Endothelial cell of umbilical vein (primary cell): ENCODE measurements at regions not wholly inside any gene's neighbourhood (a gene's known extent, or its start where the extent isn't known, plus 50 kb on each side); places are given as distances from the start of the nearest gene placed in this dataset.

Experiments used
- BruUV-seq: library from RNA; stranded (reverse); fragments of 400-500 nt; replicated peaks from 2 replicates; lab custom pipeline; 2021; lab: Mats Ljungman, UMichigan
- CTCF ChIA-PET: fragments of 300-600, 350-600 bp; sonication (Branson Sonifier 250); formaldehyde crosslinking; loops from one replicate; lab custom pipeline; 2021; ENCODE audit warnings: antibody characterized with exemption, inconsistent platforms; lab: Charles Lee
- POLR2A ChIA-PET: fragments of 300-600, 350-600 bp; sonication (Branson Sonifier 250); formaldehyde crosslinking; loops from one replicate; lab custom pipeline; 2021; ENCODE audit warnings: antibody characterized with exemption, inconsistent platforms; lab: Charles Lee
- DNase-seq: peaks from one replicate; pipeline ENCODE4 v3.0.0-alpha.2; 2011; ENCODE audit warnings: low read depth, low spot score
- FAIRE-seq: peaks from 2 replicates; lab custom pipeline; 2011; peaks lifted over from hg19 to GRCh38; lab: Jason Lieb, UNC
- H2AFZ ChIP-seq: 2 replicates; pipeline ENCODE4 v1.6.0; 2012; ENCODE audit warnings: low read depth, low read length, control low read depth, inconsistent platforms
- H3K27ac ChIP-seq: 2 replicates; pipeline ENCODE4 v1.5.1; 2011; ENCODE audit warnings: low read depth, mild to moderate bottlenecking, control low read depth, low read length, moderate library complexity; ENCODE audit not compliant: insufficient read depth
- H3K27me3 ChIP-seq, 2 experiments: 2 replicates each; pipeline versions ENCODE4 v1.6.0 to v1.6.1; 2011; ENCODE audit warnings: low read length in 2 of 2, mixed read lengths in 1 of 2; ENCODE audit not compliant: control insufficient read depth in 2 of 2, insufficient read depth in 2 of 2
- H3K36me3 ChIP-seq, 2 experiments: 2 replicates in 1 of 2; 3 replicates in 1 of 2; pipeline ENCODE4 v1.5.1; 2011; ENCODE audit warnings: low read length in 2 of 2, mild to moderate bottlenecking in 1 of 2, moderate library complexity in 1 of 2; ENCODE audit not compliant: control insufficient read depth in 2 of 2, insufficient read depth in 2 of 2; ENCODE audit errors: extremely low read depth in 1 of 2
- H3K4me1 ChIP-seq: 3 replicates; pipeline ENCODE4 v1.5.1; 2011; ENCODE audit warnings: mild to moderate bottlenecking, low read length; ENCODE audit not compliant: control insufficient read depth, insufficient read depth; ENCODE audit errors: extremely low read depth
- H3K4me2 ChIP-seq: 2 replicates; pipeline ENCODE4 v1.6.1; 2011; ENCODE audit warnings: low read length, control low read depth, mixed read lengths; ENCODE audit not compliant: insufficient read depth
- H3K4me3 ChIP-seq, 3 experiments: fragments of 200-600 bp in 1 of 3; sonication (generic), shearing (Covaris generic) in 1 of 3; replicated peaks in 1 of 3; 2 replicates each; pipeline ENCODE4 v1.5.1; 2011 to 2016; ENCODE audit warnings: control low read depth in 3 of 3, low read length in 3 of 3, mild to moderate bottlenecking in 2 of 3, inconsistent platforms in 1 of 3, low read depth in 1 of 3, moderate library complexity in 1 of 3; ENCODE audit not compliant: insufficient read depth in 1 of 3
- H3K79me2 ChIP-seq: 2 replicates; pipeline ENCODE4 v1.6.0; 2012; ENCODE audit warnings: low read length, inconsistent platforms; ENCODE audit not compliant: control insufficient read depth, insufficient read depth
- H3K9ac ChIP-seq: replicated peaks from 2 replicates; pipeline ENCODE3; 2011; ENCODE audit warnings: low read length, control low read depth; ENCODE audit not compliant: insufficient read depth; ENCODE audit errors: extremely low read depth
- H3K9me1 ChIP-seq: replicated peaks from 3 replicates; pipeline ENCODE4 v1.6.0; 2011; ENCODE audit warnings: mild to moderate bottlenecking, low read length; ENCODE audit not compliant: control insufficient read depth, insufficient read depth; ENCODE audit errors: extremely low read depth
- H3K9me3 ChIP-seq: replicated peaks from 2 replicates; pipeline ENCODE4 v1.5.1; 2012; ENCODE audit warnings: low read length, inconsistent platforms; ENCODE audit not compliant: control insufficient read depth, insufficient read depth
- H4K20me1 ChIP-seq: replicated peaks from 2 replicates; pipeline ENCODE3; 2011; ENCODE audit warnings: mild to moderate bottlenecking, low read length; ENCODE audit not compliant: control insufficient read depth, insufficient read depth; ENCODE audit errors: extremely low read depth
- EZH2 ChIP-seq: IDR thresholded peaks from 2 replicates; pipeline ENCODE4 v1.6.1; 2012; ENCODE audit warnings: borderline replicate concordance, low read depth, mild to moderate bottlenecking, moderate library complexity, low read length, inconsistent platforms; ENCODE audit not compliant: severe bottlenecking
- FOS ChIP-seq: IDR thresholded peaks from 2 replicates; pipeline ENCODE4 v1.6.1; 2011; ENCODE audit warnings: mild to moderate bottlenecking, low read length, moderate library complexity, borderline replicate concordance; ENCODE audit not compliant: insufficient read depth
- GATA2 ChIP-seq: IDR thresholded peaks from 2 replicates; pipeline ENCODE4 v1.7.0; 2011; ENCODE audit warnings: low read depth, mild to moderate bottlenecking, moderate library complexity, mixed read lengths, low read length; ENCODE audit not compliant: insufficient read length, insufficient read depth
- JUN ChIP-seq: IDR thresholded peaks from 2 replicates; pipeline ENCODE4 v1.6.1; 2011; ENCODE audit warnings: borderline replicate concordance, low read depth; ENCODE audit not compliant: insufficient read length, insufficient read depth
- MYC ChIP-seq: IDR thresholded peaks from one replicate; pipeline ENCODE4 v1.6.1; 2011; ENCODE audit warnings: mild to moderate bottlenecking, low read depth, low read length
- POLR2A ChIP-seq: IDR thresholded peaks from 2 replicates; pipeline ENCODE4 v1.6.1; 2012; ENCODE audit warnings: low read depth, mild to moderate bottlenecking, control low read depth, low read length
- POLR2AphosphoS5 ChIP-seq: IDR thresholded peaks from 2 replicates; pipeline ENCODE4 v1.6.1; 2012; ENCODE audit warnings: low read depth, mild to moderate bottlenecking, control low read depth, low read length, moderate library complexity; ENCODE audit not compliant: insufficient read depth
- dilution Hi-C: fragments of 300-500 bp; cut with MboI; formaldehyde crosslinking; loops from one replicate; pipeline ENCODE4 v1.15.0; 2019; ENCODE audit warnings: low sequenced_read_pairs; ENCODE audit not compliant: extremely low pct_ligation_motif_present
- intact Hi-C: fragments of 100-400 bp; cut with micrococcal nuclease; formaldehyde crosslinking; loops from one replicate; pipeline ENCODE4 v1.10.0; 2022
- TF ChIP-seq, protein P1 (sequence below), 2 donors: IDR thresholded peaks; 1 replicate in 1 of 2; 2 replicates in 1 of 2; pipeline ENCODE4 v1.5.1; 2011; ENCODE audit warnings: low read length in 2 of 2, mild to moderate bottlenecking in 2 of 2, moderate library complexity in 2 of 2, control low read depth in 1 of 2, inconsistent platforms in 1 of 2, low read depth in 1 of 2; ENCODE audit not compliant: insufficient read depth in 1 of 2; ENCODE audit errors: extremely low read depth in 1 of 2
- TF ChIP-seq, protein P2 (sequence below): IDR thresholded peaks from 2 replicates; pipeline ENCODE4 v1.6.1; 2011; ENCODE audit not compliant: insufficient read depth, insufficient read length

DNA sequence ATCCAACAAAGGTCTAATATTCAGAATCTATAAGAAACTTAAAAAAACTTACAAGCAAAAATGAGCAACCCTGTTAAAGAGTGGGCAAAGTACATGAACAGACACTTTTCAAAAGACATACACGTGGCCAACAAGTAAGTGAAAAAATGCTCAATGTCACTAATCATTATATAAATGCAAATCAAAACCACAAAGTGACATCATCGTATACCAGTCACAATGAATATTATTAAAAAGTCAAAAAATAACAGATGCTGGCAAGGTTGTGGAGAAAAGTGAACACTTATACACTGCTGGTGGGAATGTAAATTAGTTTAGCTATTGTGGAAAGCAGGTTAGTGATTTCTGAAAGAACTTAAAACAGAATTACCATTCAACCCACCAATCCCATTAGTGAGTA lies 199.1 kb downstream of the SNAPC1 start:
- no peak for FAIRE-seq
- no peak for DNase-seq
- Histone ChIP-seq H3K27me3 (no peaks in the 10 kb centered on the region), H3K79me2 (no peaks in the 10 kb centered on the region), H3K9me1 (no peaks in the 10 kb centered on the region), H3K9ac (no peak overlapping the region), H4K20me1 (no peaks in the 10 kb centered on the region), H3K9me3 (no peaks in the 10 kb centered on the region), H2AFZ (no peak overlapping the region), H3K4me3 (no peak overlapping the region), H3K27ac (no peak overlapping the region), H3K4me2 (no peak overlapping the region), H3K36me3 (no peaks in the 10 kb centered on the region), H3K4me1 (no peaks in the 10 kb centered on the region)
- ChIA-PET POLR2A (no interaction called here), CTCF (no interaction called here)
- TF ChIP-seq FOS: no peak
- TF ChIP-seq, protein P1, sequence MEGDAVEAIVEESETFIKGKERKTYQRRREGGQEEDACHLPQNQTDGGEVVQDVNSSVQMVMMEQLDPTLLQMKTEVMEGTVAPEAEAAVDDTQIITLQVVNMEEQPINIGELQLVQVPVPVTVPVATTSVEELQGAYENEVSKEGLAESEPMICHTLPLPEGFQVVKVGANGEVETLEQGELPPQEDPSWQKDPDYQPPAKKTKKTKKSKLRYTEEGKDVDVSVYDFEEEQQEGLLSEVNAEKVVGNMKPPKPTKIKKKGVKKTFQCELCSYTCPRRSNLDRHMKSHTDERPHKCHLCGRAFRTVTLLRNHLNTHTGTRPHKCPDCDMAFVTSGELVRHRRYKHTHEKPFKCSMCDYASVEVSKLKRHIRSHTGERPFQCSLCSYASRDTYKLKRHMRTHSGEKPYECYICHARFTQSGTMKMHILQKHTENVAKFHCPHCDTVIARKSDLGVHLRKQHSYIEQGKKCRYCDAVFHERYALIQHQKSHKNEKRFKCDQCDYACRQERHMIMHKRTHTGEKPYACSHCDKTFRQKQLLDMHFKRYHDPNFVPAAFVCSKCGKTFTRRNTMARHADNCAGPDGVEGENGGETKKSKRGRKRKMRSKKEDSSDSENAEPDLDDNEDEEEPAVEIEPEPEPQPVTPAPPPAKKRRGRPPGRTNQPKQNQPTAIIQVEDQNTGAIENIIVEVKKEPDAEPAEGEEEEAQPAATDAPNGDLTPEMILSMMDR (IDR thresholded peaks at IDR 0.05; ENCODE audit: extremely low read depth in 1 of 2, insufficient read depth in 1 of 2, low read depth in 1 of 2, low read length in 2 of 2): no peak
- TF ChIP-seq, protein P2, sequence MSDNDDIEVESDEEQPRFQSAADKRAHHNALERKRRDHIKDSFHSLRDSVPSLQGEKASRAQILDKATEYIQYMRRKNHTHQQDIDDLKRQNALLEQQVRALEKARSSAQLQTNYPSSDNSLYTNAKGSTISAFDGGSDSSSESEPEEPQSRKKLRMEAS: no peak
- no peak for TF ChIP-seq POLR2A
- no peak for TF ChIP-seq MYC
- TF ChIP-seq EZH2: no peak
- TF ChIP-seq JUN: no peak
- no peak for TF ChIP-seq POLR2AphosphoS5
- no peak for TF ChIP-seq GATA2
- dilution Hi-C loops: no loop called here
- intact Hi-C loops: no loop called here
- BruUV-seq: no TSS peak
